GM12878 (cell line): ENCODE measurements at regions not wholly inside any gene's neighbourhood (a gene's known extent, or its start where the extent isn't known, plus 50 kb on each side); places are given as distances from the start of the nearest gene placed in this dataset.

Source experiments
- ATAC-seq: fragments of 200-7000 bp; cut with Tn5 transposase; 3 replicates; pipeline ENCODE4 v1.9.1; 2020; ENCODE audit warnings: mild to moderate bottlenecking, moderate library complexity
- BruUV-seq: library from RNA; stranded (reverse); fragments of 400-500 nt; replicated peaks from 2 replicates; lab custom pipeline; 2021; lab: Mats Ljungman, UMichigan
- CTCF ChIA-PET: fragments of 300-600 bp; sonication (Branson Sonifier 250); formaldehyde crosslinking; extraction: SDS; loops from one replicate; lab custom pipeline; 2021; ENCODE audit warnings: inconsistent platforms; lab: Yijun Ruan, JAX
- POLR2A ChIA-PET: fragments of 350-600 bp; formaldehyde crosslinking; extraction: SDS; loops from one replicate; lab custom pipeline; 2021; ENCODE audit warnings: inconsistent platforms; lab: Charles Lee
- RAD21 ChIA-PET: fragments of 300-600 bp; sonication (Branson Sonifier 250); formaldehyde crosslinking; loops from one replicate; lab custom pipeline; 2023; ENCODE audit warnings: antibody characterized with exemption; ENCODE audit not compliant: unreplicated experiment; lab: Charles Lee
- SMC1A ChIA-PET: fragments of 300-600 bp; sonication (Branson Sonifier 250); formaldehyde crosslinking; loops from one replicate; lab custom pipeline; 2023; ENCODE audit not compliant: unreplicated experiment, uncharacterized antibody; lab: Charles Lee
- DNase-seq: peaks from one replicate; pipeline ENCODE4 v3.0.0-alpha.2; 2011; ENCODE audit warnings: low read depth, low spot score
- FAIRE-seq: peaks from 3 replicates; lab custom pipeline; 2011; peaks lifted over from hg19 to GRCh38; lab: Jason Lieb, UNC
- H2AFZ ChIP-seq: 2 replicates; pipeline ENCODE4 v1.6.0; 2011; ENCODE audit warnings: low read depth, low read length, control low read depth; ENCODE audit not compliant: control insufficient read depth
- H3K27ac ChIP-seq: 2 replicates; pipeline ENCODE4 v1.5.1; 2011; ENCODE audit warnings: control low read depth; ENCODE audit not compliant: control insufficient read depth, insufficient read depth
- H3K27me3 ChIP-seq, 2 experiments: replicated peaks in 1 of 2; 2 replicates each; pipeline versions ENCODE4 v1.6.0 to v1.6.1; 2011; ENCODE audit warnings: low read length in 1 of 2; ENCODE audit not compliant: control insufficient read depth in 2 of 2, insufficient read depth in 2 of 2
- H3K36me3 ChIP-seq, 2 experiments: 2 replicates each; pipeline ENCODE4 v1.5.1; 2011; ENCODE audit warnings: low read length in 1 of 2; ENCODE audit not compliant: control insufficient read depth in 2 of 2, insufficient read depth in 2 of 2
- H3K4me1 ChIP-seq: 2 replicates; pipeline ENCODE4 v1.6.1; 2011; ENCODE audit warnings: mild to moderate bottlenecking, low read length, moderate library complexity, mixed read lengths; ENCODE audit not compliant: control insufficient read depth, insufficient read depth
- H3K4me2 ChIP-seq: 2 replicates; pipeline ENCODE4 v1.6.0; 2011; ENCODE audit warnings: control low read depth; ENCODE audit not compliant: control insufficient read depth, insufficient read depth
- H3K4me3 ChIP-seq: fragments of 200-600 bp; sonication (generic); 2 replicates; pipeline ENCODE4 v1.5.1; 2016
- H3K79me2 ChIP-seq: 2 replicates; pipeline ENCODE4 v1.6.0; 2011; ENCODE audit warnings: low read length; ENCODE audit not compliant: control insufficient read depth, insufficient read depth
- H3K9ac ChIP-seq: 2 replicates; pipeline ENCODE4 v1.8.0; 2011; ENCODE audit warnings: low read length, control low read depth, mixed read lengths; ENCODE audit not compliant: control insufficient read depth, insufficient read depth
- H3K9me3 ChIP-seq: replicated peaks from 3 replicates; pipeline ENCODE4 v1.5.1; 2011; ENCODE audit warnings: mild to moderate bottlenecking, low read length; ENCODE audit not compliant: control insufficient read depth, insufficient read depth
- H4K20me1 ChIP-seq: 2 replicates; pipeline ENCODE4 v1.6.0; 2011; ENCODE audit not compliant: control insufficient read depth, insufficient read depth
- BCL11A ChIP-seq: IDR thresholded peaks from 2 replicates; pipeline ENCODE4 v1.6.1; 2011; ENCODE audit warnings: low read depth, low read length
- CREM ChIP-seq: IDR thresholded peaks from 2 replicates; pipeline ENCODE4 v1.6.1; 2014; ENCODE audit warnings: antibody characterized with exemption, low read depth
- RELA ChIP-seq: fragments of 450-650 bp; IDR thresholded peaks from 2 replicates; pipeline ENCODE4 v1.8.0; 2014; ENCODE audit warnings: borderline replicate concordance; ENCODE audit not compliant: partially characterized antibody
- SKIL ChIP-seq: fragments of 450-650 bp; IDR thresholded peaks from 2 replicates; pipeline ENCODE4 v1.6.1; 2017; ENCODE audit warnings: mild to moderate bottlenecking, low read depth, inconsistent platforms; ENCODE audit not compliant: poor library complexity, severe bottlenecking
- TAF1 ChIP-seq: IDR thresholded peaks from 2 replicates; pipeline ENCODE4 v1.6.1; 2011; ENCODE audit warnings: mild to moderate bottlenecking, low read depth, low read length, borderline replicate concordance
- TARDBP ChIP-seq: IDR thresholded peaks from 2 replicates; pipeline ENCODE4 v1.6.1; 2016; ENCODE audit warnings: borderline replicate concordance
- ZBTB11 ChIP-seq: fragments of 450-650 bp; formaldehyde crosslinking; IDR thresholded peaks from 2 replicates; pipeline ENCODE4 v1.5.0; 2022; ENCODE audit warnings: mild to moderate bottlenecking, missing genetic modification characterization
- in situ Hi-C: fragments of 300-500 bp; cut with MboI; formaldehyde crosslinking; loops from 9 replicates; pipeline ENCODE4 v1.14.3; 2018; ENCODE audit warnings: mixed read lengths
- intact Hi-C: fragments of 100-400 bp; cut with micrococcal nuclease; formaldehyde crosslinking; loops from one replicate; pipeline ENCODE4 v1.14.2; 2022; ENCODE audit not compliant: unreplicated experiment

- no peak for ATAC-seq
- intact Hi-C loops = no loop called here
- H2AFZ ChIP-seq = no peak overlapping the region
- CTCF ChIA-PET = interaction anchor here (1.5 kb wide), 1 partner anchor 10 kb away, joined by 6 read pairs; no protein-coding TSS in a partner anchor
- H3K4me3 ChIP-seq = no peak overlapping the region
- no peaks in the 10 kb centered on the region for H4K20me1 ChIP-seq
- no peaks in the 10 kb centered on the region for H3K36me3 ChIP-seq
- H3K79me2 ChIP-seq = no peaks in the 10 kb centered on the region
- TF ChIP-seq CREM = no peak
- no peak for TF ChIP-seq ZBTB11 (CRISPR knock-in tag)
- TF ChIP-seq TAF1 = no peak
- TF ChIP-seq SKIL = no peak
- TF ChIP-seq RELA = no peak
- no peak for TF ChIP-seq BCL11A
- no peak for TF ChIP-seq TARDBP
- H3K9ac ChIP-seq = no peak overlapping the region
- in situ Hi-C loops = no loop called here
- DNase-seq = no peak
- BruUV-seq = no TSS peak
- H3K4me2 ChIP-seq = no peak overlapping the region
- no peak overlapping the region for H3K27ac ChIP-seq
- H3K9me3 ChIP-seq = no peaks in the 10 kb centered on the region; the same call in 2 of the 3 replicates
- no peak for FAIRE-seq
- SMC1A ChIA-PET = interaction anchor here (1.5 kb wide), 1 partner anchor 14 kb away, joined by 4 read pairs; no protein-coding TSS in a partner anchor
- H3K4me1 ChIP-seq = no peaks in the 10 kb centered on the region
- no peaks in the 10 kb centered on the region; a peak in 1 of 4 replicates for H3K27me3 ChIP-seq
- POLR2A ChIA-PET = no interaction called here
- RAD21 ChIA-PET = no interaction called here
Measured at GRCh38 chr6:1542335-1542734, 67.4 kb upstream of the FOXC1 start.
